SU-DHL-6 (cell line): ENCODE measurements at regions not wholly inside any gene's neighbourhood (a gene's known extent, or its start where the extent isn't known, plus 50 kb on each side); places are given as distances from the start of the nearest gene placed in this dataset.
"Not testable (repeated sequence)": the region's sequence is repeated elsewhere in the genome, so short reads cannot be mapped to it uniquely, and the experiment has no call there.

ENCODE experiments used
- H2AFZ ChIP-seq: fragments of 200-600 bp; sonication (generic); 2 replicates; pipeline ENCODE4 v1.6.1; 2014; ENCODE audit warnings: low read depth, mild to moderate bottlenecking, moderate library complexity, mixed read lengths, antibody characterized with exemption, low read length; ENCODE audit not compliant: severe bottlenecking
- H3F3A ChIP-seq: fragments of 200-600 bp; shearing (Covaris generic); 2 replicates; pipeline ENCODE4 v1.6.0; 2016; ENCODE audit warnings: antibody characterized with exemption, mild to moderate bottlenecking; ENCODE audit not compliant: insufficient read depth
- H3K27ac ChIP-seq: fragments of 200-600 bp; sonication (generic); 2 replicates; pipeline ENCODE4 v1.5.1; 2016; ENCODE audit warnings: low read depth, mild to moderate bottlenecking, low read length, moderate library complexity, mixed read lengths
- H3K27me3 ChIP-seq: fragments of 200-600 bp; sonication (generic), shearing (Covaris generic); 2 replicates; pipeline ENCODE4 v1.6.0; 2014; ENCODE audit warnings: mild to moderate bottlenecking, low read length
- H3K36me3 ChIP-seq: fragments of 200-600 bp; sonication (generic); 2 replicates; pipeline ENCODE4 v1.6.1; 2014; ENCODE audit warnings: mild to moderate bottlenecking, low read length, mixed read lengths
- H3K4me2 ChIP-seq: fragments of 300-600, 200-600 bp; shearing (Covaris generic), sonication (generic); 2 replicates; pipeline ENCODE4 v1.6.0; 2014; ENCODE audit warnings: low read length, low read depth, mild to moderate bottlenecking; ENCODE audit not compliant: poor library complexity, severe bottlenecking
- H3K4me3 ChIP-seq: fragments of 200-600 bp; sonication (generic); 2 replicates; pipeline ENCODE4 v1.5.1; 2014; ENCODE audit warnings: antibody characterized with exemption, low read length, mild to moderate bottlenecking, mixed read lengths; ENCODE audit not compliant: insufficient read depth, poor library complexity, severe bottlenecking
- H3K79me2 ChIP-seq: fragments of 200-600 bp; sonication (generic); 2 replicates; pipeline ENCODE4 v1.6.1; 2014; ENCODE audit warnings: mild to moderate bottlenecking, low read length, moderate library complexity; ENCODE audit not compliant: insufficient read depth
- H3K9ac ChIP-seq: fragments of 200-600 bp; sonication (generic); 2 replicates; pipeline ENCODE4 v1.7.0; 2014; ENCODE audit warnings: mild to moderate bottlenecking, low read length
- H3K9me2 ChIP-seq: fragments of 200-600 bp; sonication (generic); replicated peaks from 2 replicates; pipeline ENCODE4 v1.6.1; 2014; ENCODE audit warnings: low read length; ENCODE audit not compliant: insufficient read depth
- H3K9me3 ChIP-seq: fragments of 200-600 bp; sonication (generic); 2 replicates; pipeline ENCODE4 v1.6.1; 2014; ENCODE audit warnings: low read length, mixed read lengths; ENCODE audit not compliant: insufficient read depth
- H4K20me1 ChIP-seq: fragments of 200-600 bp; sonication (generic); 2 replicates; pipeline ENCODE4 v1.6.1; 2014; ENCODE audit warnings: low read depth, mild to moderate bottlenecking, antibody characterized with exemption, low read length, moderate library complexity, mixed read lengths
- CTCF ChIP-seq: fragments of 200-600 bp; sonication (generic); IDR thresholded peaks from one replicate; pipeline ENCODE4 v1.5.1; 2017; ENCODE audit warnings: antibody characterized with exemption, mild to moderate bottlenecking, low read length, moderate library complexity; ENCODE audit not compliant: insufficient read depth, poor library complexity, severe bottlenecking
- EZH2phosphoT487 ChIP-seq: fragments of 200-600 bp; sonication (generic), shearing (Covaris generic); conservative IDR thresholded peaks from 2 replicates; pipeline ENCODE4 v1.6.1; 2018; ENCODE audit warnings: mild to moderate bottlenecking, antibody characterized with exemption, low read length, moderate library complexity, mixed read lengths

GRCh38 chr18:61628085-61628484 lies 264.7 kb downstream of the RNF152 start:
- no peak overlapping the region for H3K27ac ChIP-seq
- H3K4me3 ChIP-seq, result no peak overlapping the region
- H3K79me2 ChIP-seq, result no peaks in the 10 kb centered on the region
- H3F3A ChIP-seq, result no peaks in the 10 kb centered on the region
- H3K9me2 ChIP-seq, result no peaks in the 10 kb centered on the region
- TF ChIP-seq CTCF, result no peak
- TF ChIP-seq EZH2phosphoT487, result no peak
- H3K9ac ChIP-seq, result no peak overlapping the region
- H4K20me1 ChIP-seq, result no peaks in the 10 kb centered on the region
- no peak overlapping the region for H2AFZ ChIP-seq
- H3K9me3 ChIP-seq, result no peaks in the 10 kb centered on the region
- H3K4me2 ChIP-seq, result no peak overlapping the region
- H3K36me3 ChIP-seq, result no peaks in the 10 kb centered on the region
- no peaks in the 10 kb centered on the region for H3K27me3 ChIP-seq

GRCh38 chr18:61624631-61625030 lies 268.2 kb downstream of the RNF152 start:
- not testable (repeated sequence) for H3K9ac ChIP-seq, H2AFZ ChIP-seq, H3K4me2 ChIP-seq, H3K79me2 ChIP-seq, H3K4me3 ChIP-seq, H3K36me3 ChIP-seq, H3F3A ChIP-seq, H3K9me3 ChIP-seq, H4K20me1 ChIP-seq, H3K27ac ChIP-seq, H3K9me2 ChIP-seq, H3K27me3 ChIP-seq

- H3K36me3 ChIP-seq, result no peaks in the 10 kb centered on the region
These were observed 273.0 kb downstream of the RNF152 start for GRCh38 chr18:61619783-61620182.

GRCh38 chr18:61618816-61619215 lies 274.0 kb downstream of the RNF152 start:
- H4K20me1 ChIP-seq, result no peaks in the 10 kb centered on the region
- H3K79me2 ChIP-seq, result no peaks in the 10 kb centered on the region
- no peaks in the 10 kb centered on the region for H3K9me3 ChIP-seq
- no peak overlapping the region for H3K4me2 ChIP-seq
- H3F3A ChIP-seq, result no peaks in the 10 kb centered on the region
- H2AFZ ChIP-seq, result no peak overlapping the region
- TF ChIP-seq CTCF (no peak), EZH2phosphoT487 (no peak)
- no peak overlapping the region for H3K9ac ChIP-seq
- no peaks in the 10 kb centered on the region for H3K36me3 ChIP-seq
- no peak overlapping the region for H3K27ac ChIP-seq
- H3K9me2 ChIP-seq, result no peaks in the 10 kb centered on the region
- no peaks in the 10 kb centered on the region for H3K27me3 ChIP-seq
- H3K4me3 ChIP-seq, result no peak overlapping the region

More at GRCh38 chr18:61619783-61620182, 273.0 kb downstream of the RNF152 start:
- Histone ChIP-seq H3K9me2 (no peaks in the 10 kb centered on the region), H3K4me2 (no peak overlapping the region), H3K79me2 (no peaks in the 10 kb centered on the region), H3K27ac (no peak overlapping the region), H4K20me1 (no peaks in the 10 kb centered on the region), H3K9me3 (no peaks in the 10 kb centered on the region), H3K27me3 (no peaks in the 10 kb centered on the region), H3F3A (no peaks in the 10 kb centered on the region), H3K4me3 (no peak overlapping the region), H3K9ac (no peak overlapping the region), H2AFZ (no peak overlapping the region)
- no peak for TF ChIP-seq CTCF
- TF ChIP-seq EZH2phosphoT487, result no peak
